ENCODE measurements at regions not wholly inside any gene's neighbourhood (a gene's known extent, or its start where the extent isn't known, plus 50 kb on each side); places are given as distances from the start of the nearest gene placed in this dataset.

DNA sequence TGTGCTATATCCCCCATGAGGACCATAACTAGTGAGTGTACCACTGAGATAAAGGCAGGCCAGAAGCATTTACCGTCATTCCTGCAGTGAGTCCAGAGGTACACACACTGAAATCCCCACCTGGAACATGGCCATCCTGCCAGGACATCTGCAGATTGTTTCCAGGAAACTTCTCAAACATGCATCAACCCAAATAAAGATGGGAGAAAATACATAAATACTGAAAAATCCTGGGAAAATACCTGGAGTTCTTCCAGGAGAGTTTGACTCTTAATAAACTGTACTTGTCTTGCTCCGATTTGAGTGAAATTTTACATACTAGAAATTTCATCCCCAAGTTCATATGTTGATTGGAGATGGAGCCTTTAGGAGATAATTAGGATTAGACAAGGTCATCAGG lies 388.1 kb upstream of the KLHL29 start:
- DNase-seq (ENCODE audit: extremely low spot score in 2 of 2) = no peak
- no peaks in the 10 kb centered on the region for H3K4me1 ChIP-seq
- H3K9me3 ChIP-seq = no peaks in the 10 kb centered on the region
- no peaks in the 10 kb centered on the region for H3K36me3 ChIP-seq
- TF ChIP-seq POLR2AphosphoS5 (IDR thresholded peaks at IDR 0.05; ENCODE audit: insufficient read depth in 1 of 2, low read depth in 1 of 2) (no peak), POLR2A (IDR thresholded peaks at IDR 0.05) (no peak)
- TF ChIP-seq, protein P1, sequence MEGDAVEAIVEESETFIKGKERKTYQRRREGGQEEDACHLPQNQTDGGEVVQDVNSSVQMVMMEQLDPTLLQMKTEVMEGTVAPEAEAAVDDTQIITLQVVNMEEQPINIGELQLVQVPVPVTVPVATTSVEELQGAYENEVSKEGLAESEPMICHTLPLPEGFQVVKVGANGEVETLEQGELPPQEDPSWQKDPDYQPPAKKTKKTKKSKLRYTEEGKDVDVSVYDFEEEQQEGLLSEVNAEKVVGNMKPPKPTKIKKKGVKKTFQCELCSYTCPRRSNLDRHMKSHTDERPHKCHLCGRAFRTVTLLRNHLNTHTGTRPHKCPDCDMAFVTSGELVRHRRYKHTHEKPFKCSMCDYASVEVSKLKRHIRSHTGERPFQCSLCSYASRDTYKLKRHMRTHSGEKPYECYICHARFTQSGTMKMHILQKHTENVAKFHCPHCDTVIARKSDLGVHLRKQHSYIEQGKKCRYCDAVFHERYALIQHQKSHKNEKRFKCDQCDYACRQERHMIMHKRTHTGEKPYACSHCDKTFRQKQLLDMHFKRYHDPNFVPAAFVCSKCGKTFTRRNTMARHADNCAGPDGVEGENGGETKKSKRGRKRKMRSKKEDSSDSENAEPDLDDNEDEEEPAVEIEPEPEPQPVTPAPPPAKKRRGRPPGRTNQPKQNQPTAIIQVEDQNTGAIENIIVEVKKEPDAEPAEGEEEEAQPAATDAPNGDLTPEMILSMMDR (IDR thresholded peaks at IDR 0.05) = no peak
- H3K4me3 ChIP-seq = no peak overlapping the region
- H3K27me3 ChIP-seq = no peaks in the 10 kb centered on the region
- intact Hi-C loops (cut with DNase I) = no loop called here
- H3K27ac ChIP-seq = no peak overlapping the region

DNA sequence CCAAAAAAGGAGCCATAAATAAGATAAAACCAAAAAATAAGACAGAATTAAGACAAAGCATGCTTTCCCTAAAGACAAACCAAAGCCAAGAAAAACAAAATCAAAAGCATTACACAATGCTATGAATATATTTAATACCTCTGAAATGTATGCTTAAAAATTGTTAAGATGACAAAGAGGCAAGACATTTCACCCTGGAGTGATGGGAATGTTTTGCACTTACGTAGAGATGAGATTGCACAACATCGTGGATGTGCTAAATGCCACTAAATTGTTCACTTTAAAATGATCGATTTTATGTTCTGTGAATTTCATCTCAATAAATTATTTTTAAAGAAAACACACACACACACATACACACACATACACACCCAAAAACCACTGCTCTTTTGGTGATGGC lies 386.6 kb upstream of the KLHL29 start:
- H3K9me3 ChIP-seq = no peaks in the 10 kb centered on the region
- no peaks in the 10 kb centered on the region for H3K36me3 ChIP-seq
- no peak overlapping the region for H3K4me3 ChIP-seq
- no peak overlapping the region for H3K27ac ChIP-seq
- intact Hi-C loops (cut with DNase I) = no loop called here
- no peaks in the 10 kb centered on the region for H3K27me3 ChIP-seq
- H3K4me1 ChIP-seq = no peaks in the 10 kb centered on the region
- no peak for DNase-seq (ENCODE audit: extremely low spot score in 2 of 2)
- TF ChIP-seq POLR2AphosphoS5 (IDR thresholded peaks at IDR 0.05; ENCODE audit: insufficient read depth in 1 of 2, low read depth in 1 of 2) = no peak
- TF ChIP-seq POLR2A (IDR thresholded peaks at IDR 0.05) = no peak
- TF ChIP-seq, protein P1 (IDR thresholded peaks at IDR 0.05) = no peak

GRCh38 chr2:22999951-23000350 lies 385.0 kb upstream of the KLHL29 start:
- intact Hi-C loops (cut with DNase I) = no loop called here
- DNase-seq (ENCODE audit: extremely low spot score in 2 of 2) = no peak
- Histone ChIP-seq H3K36me3 (no peaks in the 10 kb centered on the region), H3K4me3 (no peak overlapping the region), H3K4me1 (no peaks in the 10 kb centered on the region), H3K9me3 (no peaks in the 10 kb centered on the region), H3K27ac (no peak overlapping the region), H3K27me3 (no peaks in the 10 kb centered on the region)
- TF ChIP-seq, protein P1 (IDR thresholded peaks at IDR 0.05) = no peak
- TF ChIP-seq POLR2AphosphoS5 (IDR thresholded peaks at IDR 0.05; ENCODE audit: insufficient read depth in 1 of 2, low read depth in 1 of 2) = no peak
- TF ChIP-seq POLR2A (IDR thresholded peaks at IDR 0.05) = no peak

DNA sequence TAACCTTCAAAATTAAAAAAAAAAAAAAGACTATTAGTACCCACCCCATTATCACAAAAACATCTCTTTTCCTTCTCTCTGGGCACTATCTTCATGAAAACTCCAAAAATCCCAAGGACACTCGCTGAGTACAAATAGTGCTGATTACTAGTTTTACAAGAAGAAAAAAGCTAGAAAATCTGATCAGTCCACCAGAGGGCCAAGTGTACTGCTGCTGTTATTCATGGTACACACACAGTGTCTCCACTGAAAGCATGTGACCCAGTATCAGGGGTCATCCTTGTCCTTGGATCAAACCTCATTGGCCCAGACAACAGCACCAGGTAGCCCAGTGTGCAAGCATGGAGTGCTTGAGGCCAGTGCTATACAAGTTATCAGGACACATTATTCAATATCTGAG lies 382.7 kb upstream of the KLHL29 start:
- no peaks in the 10 kb centered on the region for H3K4me1 ChIP-seq
- intact Hi-C loops (cut with DNase I) = no loop called here
- TF ChIP-seq POLR2AphosphoS5 (IDR thresholded peaks at IDR 0.05; ENCODE audit: insufficient read depth in 1 of 2, low read depth in 1 of 2) = no peak
- no peak for TF ChIP-seq POLR2A (IDR thresholded peaks at IDR 0.05)
- TF ChIP-seq, protein P1 (IDR thresholded peaks at IDR 0.05) = no peak
- no peak overlapping the region for H3K4me3 ChIP-seq
- no peaks in the 10 kb centered on the region for H3K27me3 ChIP-seq
- H3K9me3 ChIP-seq = no peaks in the 10 kb centered on the region
- no peaks in the 10 kb centered on the region for H3K36me3 ChIP-seq
- no peak for DNase-seq (ENCODE audit: extremely low spot score in 2 of 2)
- no peak overlapping the region for H3K27ac ChIP-seq

- H3K4me3 ChIP-seq = no peak overlapping the region
- H3K4me1 ChIP-seq = peaks cover 17% of the 10 kb centered on the region
- no peaks in the 10 kb centered on the region for H3K27me3 ChIP-seq
- DNase-seq (ENCODE audit: extremely low spot score in 2 of 2) = no peak
- H3K27ac ChIP-seq = no peak overlapping the region
- no peaks in the 10 kb centered on the region for H3K36me3 ChIP-seq
- no peak for TF ChIP-seq POLR2A (IDR thresholded peaks at IDR 0.05)
- TF ChIP-seq, protein P1 (IDR thresholded peaks at IDR 0.05) = no peak
- no peak for TF ChIP-seq POLR2AphosphoS5 (IDR thresholded peaks at IDR 0.05; ENCODE audit: insufficient read depth in 1 of 2, low read depth in 1 of 2)
- intact Hi-C loops (cut with DNase I) = no loop called here
- H3K9me3 ChIP-seq = no peaks in the 10 kb centered on the region
These were observed 379.5 kb upstream of the KLHL29 start for GRCh38 chr2:23005469-23005868.

Measured in vagina (tissue), 2 donors.